ENCODE measurements at regions not wholly inside any gene's neighbourhood (a gene's known extent, or its start where the extent isn't known, plus 50 kb on each side); places are given as distances from the start of the nearest gene placed in this dataset.
"Not testable (repeated sequence)": the region's sequence is repeated elsewhere in the genome, so short reads cannot be mapped to it uniquely, and the experiment has no call there.

DNA sequence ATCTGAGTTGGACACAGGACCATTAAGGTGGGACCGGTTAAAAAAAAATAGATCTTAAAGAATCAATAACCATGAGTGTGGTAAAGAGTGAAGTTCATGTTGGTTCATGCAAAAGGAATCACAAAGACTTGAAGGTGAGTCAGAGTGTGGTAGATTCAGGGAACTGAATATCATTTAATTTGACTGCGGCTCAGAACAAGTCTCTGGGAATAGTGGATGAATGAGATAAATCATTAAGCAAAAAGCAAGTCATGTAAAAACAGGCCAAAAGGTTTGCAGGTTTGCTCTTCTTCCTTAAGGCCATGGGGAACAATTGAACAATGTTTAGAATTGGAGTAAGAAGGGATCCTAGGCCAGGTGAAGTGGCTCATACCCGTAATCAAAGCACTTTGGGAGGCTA lies 385.8 kb downstream of the ETV1 start:
- H3K9me3 Mint-ChIP-seq: peaks cover 9% of the 10 kb centered on the region
- no peaks in the 10 kb centered on the region for H3K4me1 Mint-ChIP-seq (ENCODE audit: low read depth)

DNA sequence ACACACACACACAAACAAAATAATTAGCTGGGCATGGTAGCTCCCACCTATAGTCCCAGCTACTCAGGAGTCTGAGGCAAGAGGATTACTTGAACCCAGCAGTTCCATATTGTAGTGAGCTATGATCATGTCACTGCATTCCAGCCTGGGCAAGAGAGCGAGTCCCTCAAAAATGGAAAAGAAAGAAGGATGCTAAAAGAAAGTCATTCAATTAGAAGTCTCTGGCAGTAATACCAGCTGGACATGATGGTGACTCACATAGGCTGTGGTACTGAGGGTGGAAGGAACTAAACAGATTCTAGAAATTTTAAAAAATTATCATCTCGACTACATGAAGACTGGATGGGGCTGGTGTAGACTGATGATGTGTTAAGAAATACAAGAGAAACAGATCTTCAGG lies 385.3 kb downstream of the ETV1 start:
- DNase-seq (ENCODE audit: low spot score): no peak
- Mint-ChIP-seq H3K27me3 (ENCODE audit: low read depth) (no peaks in the 10 kb centered on the region), H3K4me1 (ENCODE audit: low read depth) (no peaks in the 10 kb centered on the region), H3K36me3 (ENCODE audit: low read depth) (no peaks in the 10 kb centered on the region), H3K9me3 (peaks cover 9% of the 10 kb centered on the region), H3K4me3 (ENCODE audit: low read depth) (no peak overlapping the region), H3K27ac (no peak overlapping the region)
- intact Hi-C loops (cut with micrococcal nuclease): no loop called here

More for the DNA sequence above, 385.8 kb downstream of the ETV1 start:
- Mint-ChIP-seq H3K27me3 (ENCODE audit: low read depth) (no peaks in the 10 kb centered on the region), H3K36me3 (ENCODE audit: low read depth) (no peaks in the 10 kb centered on the region), H3K4me3 (ENCODE audit: low read depth) (no peak overlapping the region), H3K27ac (no peak overlapping the region)
- intact Hi-C loops (cut with micrococcal nuclease): no loop called here
- DNase-seq (ENCODE audit: low spot score): no peak

DNA sequence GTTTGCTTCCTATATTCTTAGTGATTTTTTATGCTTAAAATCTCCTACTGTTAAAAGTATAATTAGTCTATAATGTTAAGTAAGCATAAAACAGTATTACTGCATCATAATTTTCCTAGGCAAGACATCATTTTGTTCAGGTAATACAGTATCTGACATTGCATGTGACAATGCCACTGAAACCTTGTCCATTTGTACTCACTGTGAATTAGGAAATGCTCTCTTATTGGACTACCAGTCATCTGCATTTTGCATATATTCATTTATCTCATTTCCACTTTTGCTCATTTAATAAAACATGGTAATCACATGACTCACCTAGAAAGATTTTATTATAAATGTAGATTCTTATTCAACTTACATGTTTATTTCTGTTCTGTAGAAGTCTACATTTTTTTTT lies 379.1 kb downstream of the ETV1 start:
- no peaks in the 10 kb centered on the region for H3K27me3 Mint-ChIP-seq (ENCODE audit: low read depth)
- H3K36me3 Mint-ChIP-seq (ENCODE audit: low read depth): no peaks in the 10 kb centered on the region

DNA sequence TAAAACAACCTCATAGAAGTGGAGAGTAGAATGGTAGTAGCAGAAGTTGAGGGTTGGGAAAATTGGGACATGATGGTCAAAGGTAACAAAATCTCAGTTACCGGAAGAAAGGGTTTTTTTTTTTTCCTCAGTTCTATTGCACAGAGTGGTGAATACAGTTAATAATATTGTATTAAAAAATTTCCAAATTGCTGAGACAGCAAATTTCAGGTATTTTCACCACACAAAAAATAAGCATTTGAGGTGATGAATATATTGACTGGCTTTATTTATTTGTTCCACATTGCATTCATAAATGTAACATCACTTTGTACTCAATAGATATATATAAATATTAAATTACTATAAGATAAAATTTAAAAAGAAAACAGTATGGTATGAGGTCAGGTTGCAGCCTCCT lies 373.8 kb downstream of the ETV1 start:
- no peaks in the 10 kb centered on the region for H3K9me3 Mint-ChIP-seq
- no peaks in the 10 kb centered on the region for H3K4me1 Mint-ChIP-seq (ENCODE audit: low read depth)
- H3K27me3 Mint-ChIP-seq (ENCODE audit: low read depth): no peaks in the 10 kb centered on the region
- no peak overlapping the region for H3K4me3 Mint-ChIP-seq (ENCODE audit: low read depth)
- no peak overlapping the region for H3K27ac Mint-ChIP-seq
- intact Hi-C loops (cut with micrococcal nuclease): no loop called here
- H3K36me3 Mint-ChIP-seq (ENCODE audit: low read depth): no peaks in the 10 kb centered on the region
- DNase-seq (ENCODE audit: low spot score): no peak

More for the DNA sequence above, 379.1 kb downstream of the ETV1 start:
- DNase-seq (ENCODE audit: low spot score): no peak
- peaks cover 9% of the 10 kb centered on the region for H3K9me3 Mint-ChIP-seq
- H3K4me3 Mint-ChIP-seq (ENCODE audit: low read depth): no peak overlapping the region
- no peaks in the 10 kb centered on the region for H3K4me1 Mint-ChIP-seq (ENCODE audit: low read depth)
- no peak overlapping the region for H3K27ac Mint-ChIP-seq
- intact Hi-C loops (cut with micrococcal nuclease): no loop called here

DNA sequence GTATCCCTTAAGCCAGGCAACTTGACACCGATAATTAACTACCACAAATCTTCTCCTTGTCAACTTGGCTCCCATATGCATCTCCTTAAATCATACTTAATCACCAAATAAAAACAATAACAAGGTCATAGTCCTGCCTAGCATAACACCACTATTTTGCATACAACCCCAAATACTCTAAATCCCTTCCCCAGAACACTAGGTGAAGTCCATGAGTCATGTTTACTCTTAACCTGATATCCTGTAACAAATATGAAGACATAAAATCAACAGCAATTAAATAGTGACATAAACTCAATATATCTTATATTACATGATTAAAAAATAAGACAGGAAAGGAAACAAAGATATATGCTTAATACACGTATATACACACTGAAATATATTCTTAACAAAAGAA lies 362.0 kb downstream of the ETV1 start:
- intact Hi-C loops (cut with micrococcal nuclease): no loop called here
- no peaks in the 10 kb centered on the region for H3K27me3 Mint-ChIP-seq (ENCODE audit: low read depth)
- H3K4me3 Mint-ChIP-seq (ENCODE audit: low read depth): no peak overlapping the region

DNA sequence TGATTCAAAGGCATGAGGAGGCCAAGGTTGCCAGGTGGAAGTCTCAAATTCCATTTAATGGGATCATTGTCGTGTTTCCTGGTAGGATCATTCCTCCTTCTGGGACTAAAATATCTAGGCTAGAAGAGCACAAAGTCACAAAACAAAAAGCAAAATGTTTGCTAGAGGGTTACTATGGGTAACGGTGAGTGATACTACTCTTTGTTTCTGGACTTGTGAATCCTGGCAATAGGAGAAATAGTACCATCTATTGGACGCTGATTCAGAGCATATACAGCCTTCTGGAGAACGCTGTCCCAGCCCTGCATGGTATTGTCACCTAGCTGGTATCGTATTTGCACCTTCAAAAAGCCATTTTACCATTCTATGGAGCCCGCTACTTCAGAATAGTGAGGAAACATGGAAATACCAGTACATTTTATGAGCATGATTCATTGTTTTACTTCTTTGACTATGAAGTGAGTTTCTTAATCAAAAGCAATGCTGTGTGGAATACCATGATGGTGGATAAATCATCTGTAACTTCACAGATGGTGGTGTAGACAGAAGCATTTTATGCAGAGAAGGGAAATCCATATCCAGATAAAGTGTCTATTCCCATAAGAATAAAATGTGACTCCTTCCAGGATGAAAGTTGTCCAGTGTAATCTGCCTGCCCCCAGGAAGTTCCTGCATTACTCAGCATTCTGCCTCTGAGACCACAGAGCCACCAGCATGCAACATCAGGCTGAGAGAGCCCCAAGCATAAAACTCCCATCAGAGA lies 361.0 kb downstream of the ETV1 start:
- Mint-ChIP-seq H3K9me3 (peaks cover 13% of the 10 kb centered on the region), H3K4me1 (ENCODE audit: low read depth) (no peaks in the 10 kb centered on the region), H3K4me3 (ENCODE audit: low read depth) (no peak overlapping the region), H3K27ac (no peak overlapping the region), H3K27me3 (ENCODE audit: low read depth) (no peaks in the 10 kb centered on the region), H3K36me3 (ENCODE audit: low read depth) (no peaks in the 10 kb centered on the region)
- intact Hi-C loops (cut with micrococcal nuclease): no loop called here
- DNase-seq (ENCODE audit: low spot score): no peak

More for the DNA sequence above, 362.0 kb downstream of the ETV1 start:
- no peak for DNase-seq (ENCODE audit: low spot score)
- Mint-ChIP-seq H3K9me3 (peaks cover 19% of the 10 kb centered on the region), H3K4me1 (ENCODE audit: low read depth) (no peaks in the 10 kb centered on the region), H3K36me3 (ENCODE audit: low read depth) (no peaks in the 10 kb centered on the region), H3K27ac (no peak overlapping the region)

DNA sequence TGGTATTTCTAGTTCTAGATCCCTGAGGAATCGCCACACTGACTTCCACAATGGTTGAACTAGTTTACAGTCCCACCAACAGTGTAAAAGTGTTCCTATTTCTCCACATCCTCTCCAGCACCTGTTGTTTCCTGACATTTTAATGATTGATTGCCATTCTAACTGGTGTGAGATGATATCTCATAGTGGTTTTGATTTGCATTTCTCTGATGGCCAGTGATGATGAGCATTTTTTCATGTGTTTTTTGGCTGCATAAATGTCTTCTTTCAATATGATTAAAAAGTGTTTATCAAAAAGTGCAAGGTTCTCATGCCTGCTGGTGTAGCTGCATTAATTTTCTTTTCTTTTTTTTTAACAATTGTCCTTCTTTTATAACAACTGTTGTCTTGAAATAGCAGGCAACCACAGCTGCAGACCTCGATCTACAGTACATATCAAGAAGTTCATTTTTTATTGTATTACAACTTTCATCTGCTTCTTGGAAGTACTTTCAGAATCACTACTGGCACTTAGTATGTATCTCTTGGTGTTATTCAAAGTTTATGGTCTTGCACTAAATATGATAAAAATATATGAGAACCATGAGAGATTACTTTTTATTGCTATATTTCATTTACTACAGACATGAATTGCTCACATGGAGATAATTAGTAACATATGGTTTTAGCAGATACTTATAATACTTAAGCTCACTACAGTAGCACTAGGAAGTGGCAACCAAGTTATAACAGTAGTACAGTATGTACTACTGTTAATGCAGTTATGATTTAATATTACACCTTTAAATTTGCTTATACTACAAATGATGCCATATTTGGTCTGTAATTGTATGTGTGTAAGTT lies 358.0 kb downstream of the ETV1 start:
- H3K9me3 Mint-ChIP-seq; intact Hi-C loops (cut with micrococcal nuclease); H3K4me1 Mint-ChIP-seq (ENCODE audit: low read depth); H3K4me3 Mint-ChIP-seq (ENCODE audit: low read depth); DNase-seq (ENCODE audit: low spot score); H3K27ac Mint-ChIP-seq; H3K27me3 Mint-ChIP-seq (ENCODE audit: low read depth); H3K36me3 Mint-ChIP-seq (ENCODE audit: low read depth): not testable (repeated sequence)

DNA sequence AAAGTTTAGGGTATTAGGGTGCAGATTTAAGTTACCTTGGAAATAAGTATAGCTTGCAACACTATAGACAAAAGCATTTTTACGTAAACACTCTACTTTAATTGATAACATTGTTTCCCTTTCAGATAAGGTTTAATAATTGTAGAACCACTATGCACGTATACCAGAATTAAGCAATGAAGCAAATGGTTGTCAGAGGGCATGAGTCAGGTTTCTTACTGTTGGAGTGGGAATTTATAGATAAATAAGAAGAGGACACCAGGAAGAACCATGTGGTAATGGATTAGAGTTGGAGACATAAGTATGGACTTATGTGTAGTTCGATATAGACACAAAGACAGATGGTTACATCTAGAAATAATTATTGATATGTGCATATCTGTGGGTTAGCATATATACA lies 355.6 kb downstream of the ETV1 start:
- peaks cover under 1% of the 10 kb centered on the region for H3K9me3 Mint-ChIP-seq
- H3K27me3 Mint-ChIP-seq (ENCODE audit: low read depth): no peaks in the 10 kb centered on the region
- no peak overlapping the region for H3K4me3 Mint-ChIP-seq (ENCODE audit: low read depth)
- no peaks in the 10 kb centered on the region for H3K4me1 Mint-ChIP-seq (ENCODE audit: low read depth)
- DNase-seq (ENCODE audit: low spot score): no peak
- intact Hi-C loops (cut with micrococcal nuclease): no loop called here
- no peak overlapping the region for H3K27ac Mint-ChIP-seq
- no peaks in the 10 kb centered on the region for H3K36me3 Mint-ChIP-seq (ENCODE audit: low read depth)

DNA sequence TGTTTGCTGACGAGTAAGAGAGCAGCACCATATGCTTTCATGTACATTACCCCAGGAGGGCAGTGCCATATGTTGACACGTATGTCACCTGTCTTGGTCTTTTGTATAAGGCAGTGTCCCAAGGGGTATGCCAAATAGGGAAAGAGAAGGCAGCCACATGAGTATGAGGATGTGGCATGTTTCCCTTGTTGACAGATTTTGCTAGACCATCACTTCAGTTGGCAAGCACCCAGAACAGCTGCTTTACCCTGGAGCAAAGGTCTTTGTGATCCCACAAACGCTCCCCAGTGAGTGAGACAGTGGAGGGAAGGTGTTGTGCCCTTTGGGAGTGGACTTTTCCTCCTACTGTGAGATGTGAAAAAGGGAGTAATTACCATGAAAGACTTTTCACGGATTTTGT lies 350.1 kb downstream of the ETV1 start:
- no peaks in the 10 kb centered on the region for H3K4me1 Mint-ChIP-seq (ENCODE audit: low read depth)
- H3K9me3 Mint-ChIP-seq: peaks cover 4% of the 10 kb centered on the region
- no peak overlapping the region for H3K27ac Mint-ChIP-seq
- no peaks in the 10 kb centered on the region for H3K36me3 Mint-ChIP-seq (ENCODE audit: low read depth)
- intact Hi-C loops (cut with micrococcal nuclease): no loop called here
- H3K4me3 Mint-ChIP-seq (ENCODE audit: low read depth): no peak overlapping the region
- no peaks in the 10 kb centered on the region for H3K27me3 Mint-ChIP-seq (ENCODE audit: low read depth)
- DNase-seq (ENCODE audit: low spot score): no peak

DNA sequence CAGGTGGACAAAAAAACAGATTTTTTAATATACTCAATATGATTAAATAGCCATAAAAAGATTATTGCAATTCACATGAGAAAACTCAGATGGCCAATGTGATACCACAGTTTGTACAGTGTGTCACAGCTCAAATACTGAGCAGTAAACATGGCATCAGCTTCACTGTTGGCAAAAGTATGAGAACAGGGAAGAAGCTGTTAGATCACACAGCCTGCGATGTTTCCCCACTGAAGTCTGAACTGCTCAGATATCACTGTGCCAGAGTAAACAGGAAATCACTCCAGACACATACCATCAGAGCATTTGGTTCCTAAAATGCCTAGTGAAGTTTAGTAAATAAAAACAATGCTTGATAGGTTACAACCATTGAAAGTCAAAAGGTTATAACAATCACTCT lies 347.8 kb downstream of the ETV1 start:
- H3K9me3 Mint-ChIP-seq: peaks cover 4% of the 10 kb centered on the region
- no peaks in the 10 kb centered on the region for H3K27me3 Mint-ChIP-seq (ENCODE audit: low read depth)
- no peak for DNase-seq (ENCODE audit: low spot score)
- H3K4me1 Mint-ChIP-seq (ENCODE audit: low read depth): no peaks in the 10 kb centered on the region
- no peak overlapping the region for H3K4me3 Mint-ChIP-seq (ENCODE audit: low read depth)
- intact Hi-C loops (cut with micrococcal nuclease): no loop called here
- no peak overlapping the region for H3K27ac Mint-ChIP-seq
- H3K36me3 Mint-ChIP-seq (ENCODE audit: low read depth): no peaks in the 10 kb centered on the region

DNA sequence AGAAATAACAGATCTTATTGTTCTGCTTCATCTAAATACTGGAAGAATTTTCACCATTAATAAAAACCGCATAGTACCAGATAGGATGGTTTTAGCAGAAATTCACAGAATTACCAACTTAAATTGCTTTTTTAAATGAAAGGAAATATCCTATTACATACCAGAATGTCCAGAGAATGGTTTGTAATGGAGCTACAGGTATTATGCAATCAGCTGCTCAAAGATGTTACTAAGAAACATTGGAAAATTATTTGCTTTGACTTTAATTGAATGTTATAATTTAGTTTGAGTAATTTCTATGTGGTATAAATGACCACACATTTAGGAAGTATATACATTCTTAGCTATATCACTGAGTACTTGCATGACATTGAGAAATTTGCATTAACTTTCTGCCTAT lies 338.3 kb downstream of the ETV1 start:
- intact Hi-C loops (cut with micrococcal nuclease): no loop called here
- no peak overlapping the region for H3K4me3 Mint-ChIP-seq (ENCODE audit: low read depth)

DNA sequence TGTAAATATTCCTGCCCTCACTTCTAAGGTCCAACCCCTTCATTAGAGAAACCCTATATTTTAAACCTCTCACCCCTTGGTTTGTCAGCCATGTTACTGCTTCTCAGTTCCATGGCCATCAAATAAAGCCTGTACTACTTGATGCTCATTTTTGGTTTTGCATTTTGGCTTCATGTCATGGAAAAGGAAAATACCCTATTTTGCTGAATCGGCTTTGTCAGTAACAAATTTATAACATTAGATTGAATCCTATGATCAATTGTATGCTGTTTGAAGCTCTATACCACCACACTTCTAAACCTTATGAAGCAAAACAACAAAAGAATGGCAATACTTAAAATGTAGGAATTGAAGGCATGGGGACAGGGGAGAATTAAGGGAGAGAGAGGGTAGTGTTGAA lies 333.1 kb downstream of the ETV1 start:
- peaks cover 13% of the 10 kb centered on the region for H3K9me3 Mint-ChIP-seq
- no peak overlapping the region for H3K27ac Mint-ChIP-seq
- no peaks in the 10 kb centered on the region for H3K36me3 Mint-ChIP-seq (ENCODE audit: low read depth)
- H3K4me1 Mint-ChIP-seq (ENCODE audit: low read depth): no peaks in the 10 kb centered on the region
- intact Hi-C loops (cut with micrococcal nuclease): no loop called here
- no peak overlapping the region for H3K4me3 Mint-ChIP-seq (ENCODE audit: low read depth)
- no peak for DNase-seq (ENCODE audit: low spot score)
- H3K27me3 Mint-ChIP-seq (ENCODE audit: low read depth): no peaks in the 10 kb centered on the region

More for the DNA sequence above, 338.3 kb downstream of the ETV1 start:
- no peak overlapping the region for H3K27ac Mint-ChIP-seq
- H3K27me3 Mint-ChIP-seq (ENCODE audit: low read depth): no peaks in the 10 kb centered on the region
- no peaks in the 10 kb centered on the region for H3K36me3 Mint-ChIP-seq (ENCODE audit: low read depth)
- H3K4me1 Mint-ChIP-seq (ENCODE audit: low read depth): no peaks in the 10 kb centered on the region
- H3K9me3 Mint-ChIP-seq: peaks cover 4% of the 10 kb centered on the region
- DNase-seq (ENCODE audit: low spot score): no peak

DNA sequence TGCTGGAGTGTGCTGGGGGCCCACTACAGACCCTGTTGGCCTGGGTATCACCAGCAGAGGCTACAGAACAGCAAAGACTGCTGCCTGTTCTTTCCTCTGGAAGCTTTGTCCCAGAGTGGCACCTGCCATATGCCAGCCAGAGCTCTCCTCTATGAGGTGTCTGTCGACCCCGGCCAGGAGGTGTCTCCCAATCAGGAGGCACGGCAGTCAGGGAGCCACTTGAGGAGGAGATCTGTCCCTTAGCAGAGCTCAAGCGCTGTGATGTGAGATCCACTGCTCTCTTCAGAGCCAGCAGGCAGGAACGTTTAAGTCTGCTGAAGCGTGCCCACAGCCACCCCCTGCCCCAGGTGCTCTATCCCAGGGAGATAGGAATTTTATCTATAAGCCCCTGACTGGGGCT lies 316.2 kb downstream of the ETV1 start:
- no peak for DNase-seq (ENCODE audit: low spot score)
- intact Hi-C loops (cut with micrococcal nuclease): no loop called here
- H3K4me3 Mint-ChIP-seq (ENCODE audit: low read depth): no peak overlapping the region
- H3K9me3 Mint-ChIP-seq: peaks cover 33% of the 10 kb centered on the region
- no peaks in the 10 kb centered on the region for H3K4me1 Mint-ChIP-seq (ENCODE audit: low read depth)
- H3K36me3 Mint-ChIP-seq (ENCODE audit: low read depth): no peaks in the 10 kb centered on the region
- H3K27ac Mint-ChIP-seq: no peak overlapping the region
- H3K27me3 Mint-ChIP-seq (ENCODE audit: low read depth): no peaks in the 10 kb centered on the region

All from activated T-helper 2 cell treated with anti-CD3 and anti-CD28 coated beads, Interferon-gamma antibody, Interleukin-2, Interleukin-4, amounts not matched to agents 10 μg/mL and 5 μg/mL and 100 μg/mL, durations not matched to agents 14 hours and 24 hours and 36 hours (primary cell).